Activated CD4-positive, alpha-beta T cell treated with anti-CD3 and anti-CD28 coated beads, Interleukin-2, Interleukin-4, amounts not matched to agents 100 ng/mL and 50 ng/mL, durations not matched to agents 16 hours and 8 hours (primary cell): ENCODE measurements at regions not wholly inside any gene's neighbourhood (a gene's known extent, or its start where the extent isn't known, plus 50 kb on each side); places are given as distances from the start of the nearest gene placed in this dataset.
"Not testable (repeated sequence)": the region's sequence is repeated elsewhere in the genome, so short reads cannot be mapped to it uniquely, and the experiment has no call there.

ENCODE experiments used
- DNase-seq: peaks from one replicate; pipeline ENCODE4 v3.0.0-alpha.2; 2020; ENCODE audit warnings: low spot score

DNA sequence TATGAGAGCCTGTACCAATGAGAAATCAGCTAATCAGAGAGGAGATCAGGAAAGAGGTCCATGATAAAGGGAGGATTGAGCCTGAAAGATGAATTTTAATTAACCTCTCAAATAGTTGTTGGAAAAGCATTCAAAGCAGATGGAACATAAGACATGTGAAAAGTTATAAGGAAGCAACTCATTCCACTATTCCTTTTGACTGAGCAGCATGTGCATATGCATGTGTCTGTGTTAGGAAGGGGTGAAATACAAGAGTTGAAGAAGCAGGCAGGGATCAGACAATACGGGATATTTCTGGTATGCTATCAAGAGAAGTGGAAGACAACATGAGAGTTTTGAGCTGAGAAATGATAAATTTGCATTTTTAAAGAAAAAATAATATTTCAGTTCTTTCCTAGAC, 624.8 kb upstream of the PTCHD4 start:
- no peak for DNase-seq

DNA sequence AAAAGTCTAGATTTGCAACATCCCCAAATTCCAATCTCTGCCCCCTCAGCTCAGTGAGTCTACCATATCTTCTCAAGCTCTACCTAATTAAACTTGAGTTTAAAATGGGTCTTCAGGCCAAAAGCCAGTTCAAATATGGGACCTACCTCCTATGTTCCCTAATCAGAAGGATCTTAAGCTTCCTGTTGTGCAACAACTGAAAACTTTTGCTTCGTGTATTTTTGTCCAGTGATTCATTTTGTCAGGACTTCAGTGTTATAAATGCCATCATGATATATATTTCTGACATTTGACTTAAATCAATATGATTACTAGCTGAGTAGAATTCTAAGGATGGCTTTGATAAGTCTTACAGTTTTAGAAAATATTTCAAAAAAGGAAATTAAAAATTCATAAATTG, 622.6 kb upstream of the PTCHD4 start:
- no peak for DNase-seq

DNA sequence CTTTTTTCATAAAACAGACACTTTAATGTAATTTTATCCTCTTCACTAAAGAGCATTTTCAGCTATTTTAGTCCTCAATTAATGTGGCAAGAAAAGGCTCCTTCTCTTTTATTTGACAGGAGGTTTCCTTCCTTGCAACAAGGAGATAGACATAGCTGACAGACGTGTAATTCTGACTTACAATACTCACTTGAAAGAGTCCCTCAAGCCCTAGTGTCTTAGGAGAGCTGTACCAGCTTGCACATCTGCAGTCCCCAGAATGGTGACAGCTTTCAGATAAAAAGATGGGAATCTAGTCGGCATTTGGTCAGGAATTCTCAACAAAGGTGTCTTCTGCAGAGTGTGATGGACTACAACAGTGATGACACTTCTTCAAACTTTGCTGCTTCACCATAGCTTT, 603.7 kb upstream of the PTCHD4 start:
- DNase-seq = no peak

DNA sequence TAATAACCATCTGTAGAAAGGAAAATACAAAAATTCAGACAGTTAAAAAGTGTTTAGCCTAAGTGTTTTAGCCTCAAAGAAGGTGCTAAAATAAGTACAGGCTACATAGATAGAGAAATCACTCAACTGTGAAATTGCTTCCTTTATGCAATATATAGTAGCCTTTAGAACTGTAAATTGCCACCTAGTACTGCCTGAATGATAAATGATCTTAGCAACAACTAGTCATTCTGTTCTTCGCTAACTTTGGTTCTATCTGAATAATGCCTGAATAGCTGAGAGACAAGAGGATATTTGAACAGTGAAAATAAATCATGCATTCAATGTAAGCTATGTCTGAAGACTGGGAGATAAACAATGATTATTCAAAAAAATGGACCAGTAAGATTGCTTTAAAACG, 603.3 kb upstream of the PTCHD4 start:
- no peak for DNase-seq

DNA sequence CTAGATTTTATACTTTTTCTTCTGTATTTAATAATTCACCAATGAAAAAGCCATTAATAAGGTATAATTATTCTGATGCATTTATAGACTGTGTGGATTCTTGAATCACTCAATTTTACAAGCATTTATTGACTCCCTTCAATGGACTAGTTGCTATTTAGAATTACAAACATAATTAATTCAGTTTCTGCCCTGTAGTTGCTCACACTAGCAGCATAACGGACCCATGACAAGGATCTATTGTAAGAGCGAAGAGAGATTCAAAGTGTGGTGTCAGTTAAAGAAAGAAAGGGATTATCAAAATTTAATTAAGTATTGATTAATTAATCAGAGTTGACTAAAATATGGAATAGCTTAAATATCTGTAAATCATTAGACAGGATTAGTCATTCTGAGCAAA, 602.6 kb upstream of the PTCHD4 start:
- no peak for DNase-seq

DNA sequence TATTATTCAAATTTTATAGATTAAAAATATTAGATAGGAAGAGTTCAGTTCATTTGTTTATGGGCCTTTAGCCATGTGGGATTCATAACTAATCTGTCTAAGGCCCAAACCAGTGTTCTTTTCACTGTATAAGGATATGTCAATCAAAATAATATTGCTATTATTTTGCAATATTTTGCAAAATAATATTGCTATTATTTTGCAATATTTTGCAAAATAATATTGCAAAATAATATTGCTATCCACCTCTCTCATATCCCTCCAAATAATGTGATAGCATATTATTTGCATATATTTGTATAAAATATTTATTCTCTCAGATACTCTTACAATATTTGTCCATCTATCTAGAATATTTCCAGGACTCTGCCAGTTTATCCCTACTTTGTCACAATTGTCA, 595.3 kb upstream of the PTCHD4 start:
- no peak for DNase-seq

DNA sequence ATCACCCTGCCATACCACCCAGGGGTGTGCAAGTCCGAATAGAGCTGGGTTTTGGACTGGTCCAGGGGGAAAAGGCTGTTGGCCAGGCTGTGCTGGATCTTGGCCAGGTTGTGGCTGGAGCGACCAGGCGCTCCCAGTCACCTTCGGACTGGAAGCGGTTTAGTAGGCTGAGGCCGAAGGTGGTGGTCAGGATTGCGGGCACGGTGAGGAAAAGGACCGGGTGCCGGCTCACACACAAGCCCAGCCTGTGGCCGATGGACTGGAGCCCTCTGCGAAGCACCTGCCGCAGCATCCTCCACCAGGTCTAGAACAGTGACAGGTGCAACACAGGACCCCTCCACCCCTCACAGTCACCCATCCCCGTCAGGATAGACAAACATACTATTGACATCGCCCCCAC, 590.6 kb upstream of the PTCHD4 start:
- DNase-seq = no peak

DNA sequence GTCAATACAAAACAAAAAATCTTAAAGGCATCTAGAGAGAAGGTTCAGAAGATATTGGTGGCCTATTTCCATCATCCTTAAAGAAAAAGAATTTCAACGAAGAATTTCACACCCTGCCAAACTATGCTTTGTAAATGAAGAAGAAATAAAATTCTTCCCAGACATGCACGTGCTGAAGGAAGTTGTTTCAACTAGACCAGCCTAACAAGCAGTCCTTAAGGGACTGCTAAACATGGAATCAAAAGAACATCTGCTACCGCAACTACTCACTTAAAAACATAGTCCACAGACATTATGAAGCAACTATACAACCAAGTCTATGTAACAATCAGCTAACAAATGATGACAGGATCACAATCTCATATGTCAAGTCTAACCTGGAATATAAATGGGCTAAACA, 584.9 kb upstream of the PTCHD4 start:
- no peak for DNase-seq

DNA sequence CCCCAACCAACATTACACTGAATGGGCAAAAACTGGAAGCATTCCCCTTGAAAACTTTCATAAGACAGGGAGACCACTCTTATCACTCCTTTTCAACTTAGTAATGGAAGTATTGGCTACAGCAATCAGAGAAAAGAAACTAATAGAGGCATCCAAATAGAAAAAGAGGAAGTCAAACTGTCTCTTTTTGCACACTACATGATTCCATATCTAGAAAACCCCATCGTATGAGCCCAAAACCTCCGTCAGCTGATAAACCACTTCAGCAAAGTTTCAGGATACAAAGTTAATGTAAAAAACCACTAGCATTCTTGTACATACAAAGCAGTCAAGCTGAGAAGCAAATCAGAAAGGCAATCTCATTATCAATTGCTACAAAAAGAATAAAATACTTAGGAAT, 580.4 kb upstream of the PTCHD4 start:
- DNase-seq = no peak

DNA sequence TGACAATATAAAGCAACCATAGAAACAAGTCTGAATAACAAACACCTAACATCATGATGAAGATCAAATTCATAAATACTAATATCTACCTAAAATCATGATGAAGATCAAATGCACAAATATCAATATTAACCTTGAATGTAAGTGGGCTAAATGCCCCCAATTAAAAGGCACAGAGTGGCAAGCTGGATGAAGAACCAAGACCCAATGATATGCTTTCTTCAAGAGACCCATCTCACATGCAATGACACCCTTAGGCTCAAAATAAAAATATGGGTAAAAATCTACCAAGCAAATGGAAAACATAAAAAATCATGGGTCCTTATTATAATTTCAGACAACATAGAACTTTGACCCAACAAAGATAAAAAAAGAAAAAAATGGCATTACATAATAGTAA, 578.5 kb upstream of the PTCHD4 start:
- DNase-seq = no peak

DNA sequence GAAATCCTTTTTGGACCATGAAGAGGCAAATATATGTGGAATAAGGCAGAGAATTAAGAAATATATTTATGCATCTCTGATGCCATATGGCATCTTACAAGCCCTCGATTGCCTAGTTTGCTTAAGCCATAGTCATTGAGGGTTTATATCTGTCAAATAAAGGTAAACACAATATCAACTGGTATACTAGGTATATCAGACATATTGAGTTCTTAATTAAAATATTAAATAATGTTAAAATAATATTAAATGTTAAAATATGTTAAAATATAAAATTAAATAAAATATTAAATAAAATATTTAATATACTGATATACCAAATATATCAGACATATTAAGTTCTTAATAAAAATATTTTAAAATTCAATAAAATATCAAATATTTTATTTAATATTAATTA, 567.4 kb upstream of the PTCHD4 start:
- DNase-seq = no peak

DNA sequence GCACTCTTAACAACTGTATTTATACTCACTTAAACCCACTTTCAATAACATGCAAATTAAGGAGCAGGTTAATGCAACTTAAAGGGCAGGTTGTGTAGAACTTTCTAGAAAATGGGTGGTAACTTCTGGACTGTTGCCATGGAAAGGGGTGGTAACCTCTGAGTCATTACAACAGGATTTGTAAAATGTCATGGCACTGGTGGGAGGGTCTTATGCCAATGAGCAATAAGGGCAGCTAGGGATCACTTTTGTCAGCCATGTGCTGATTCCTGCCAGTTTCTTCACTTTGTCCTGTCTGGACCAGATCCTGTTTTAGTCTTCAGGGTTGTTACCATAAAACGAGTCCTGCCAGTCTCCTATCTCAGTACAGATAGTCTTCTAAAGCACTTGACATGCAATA, 560.5 kb upstream of the PTCHD4 start:
- no peak for DNase-seq

DNA sequence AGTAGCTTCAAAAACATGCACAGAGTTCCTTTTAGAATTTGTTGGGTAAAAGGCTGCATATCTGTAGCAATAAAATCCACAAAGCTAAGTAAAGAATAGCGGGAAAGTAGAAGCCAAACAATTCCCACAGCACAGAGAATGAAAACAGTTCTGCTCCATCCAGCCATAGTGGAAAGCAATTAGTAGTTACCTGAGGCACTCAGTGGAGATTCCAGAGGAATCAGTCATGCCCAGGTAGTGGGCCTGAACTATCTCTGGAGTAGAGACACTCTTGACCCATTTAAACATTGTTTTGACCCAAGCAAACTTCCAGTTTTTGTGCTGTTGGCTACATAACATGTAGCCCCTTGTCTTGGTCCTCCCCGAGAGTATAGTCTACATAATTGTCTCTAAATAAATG, 559.5 kb upstream of the PTCHD4 start:
- DNase-seq = no peak

DNA sequence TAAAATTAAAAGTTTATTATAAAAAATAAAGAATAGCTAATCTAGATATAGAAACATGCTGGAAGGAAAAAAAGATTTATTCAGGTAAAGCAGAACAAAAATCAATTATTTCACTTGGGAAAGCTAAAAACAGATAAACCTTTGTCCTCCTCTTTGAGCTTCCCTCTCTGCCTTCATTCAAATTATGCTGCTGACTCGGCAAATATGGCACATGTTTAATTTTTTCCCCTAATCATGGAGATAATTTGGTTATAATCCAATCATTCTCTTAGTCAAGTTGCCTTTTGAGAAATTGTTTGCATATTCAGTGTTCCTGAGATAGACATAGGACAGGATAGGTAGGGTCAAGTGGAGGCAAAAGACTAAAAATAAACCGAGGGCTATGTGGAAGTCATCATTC, 556.8 kb upstream of the PTCHD4 start:
- no peak for DNase-seq

DNA sequence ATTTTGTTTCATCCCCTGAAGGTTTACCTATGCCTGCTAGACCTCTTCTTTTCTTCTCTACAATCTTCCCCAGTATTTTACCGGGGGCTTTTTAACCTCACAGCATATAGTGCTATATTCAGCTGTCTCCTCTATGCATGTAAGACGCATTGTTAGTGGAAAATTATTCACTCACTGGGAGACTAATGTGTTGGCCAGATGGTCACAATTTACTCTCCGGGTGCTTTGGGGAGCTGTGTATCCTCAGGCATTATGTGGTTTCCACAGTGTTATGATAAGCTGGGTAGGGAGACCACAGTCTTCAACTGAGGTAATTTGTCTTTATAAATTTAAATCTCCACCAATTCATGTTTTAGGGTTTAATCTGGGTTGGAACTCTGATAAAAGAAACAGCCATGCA, 553.8 kb upstream of the PTCHD4 start:
- no peak for DNase-seq

DNA sequence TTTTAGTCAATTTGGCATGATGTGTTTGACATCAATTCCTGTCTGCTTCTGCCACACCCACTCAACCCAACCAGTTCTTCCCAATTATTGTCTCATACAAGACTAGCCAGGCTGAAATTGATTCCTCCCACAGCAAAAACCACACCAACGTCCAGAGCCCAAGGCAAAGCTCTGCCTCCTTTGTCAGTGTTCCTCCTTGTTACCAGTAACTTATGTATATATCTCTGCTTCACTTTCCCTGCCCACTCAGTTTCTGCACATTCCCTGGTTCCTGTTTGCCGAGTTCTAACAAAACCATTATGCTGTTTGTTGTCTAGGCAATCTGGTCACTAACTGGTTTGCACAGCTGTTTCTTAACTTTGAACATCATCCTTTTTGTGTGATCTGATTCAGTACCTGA, 547.9 kb upstream of the PTCHD4 start:
- no peak for DNase-seq

DNA sequence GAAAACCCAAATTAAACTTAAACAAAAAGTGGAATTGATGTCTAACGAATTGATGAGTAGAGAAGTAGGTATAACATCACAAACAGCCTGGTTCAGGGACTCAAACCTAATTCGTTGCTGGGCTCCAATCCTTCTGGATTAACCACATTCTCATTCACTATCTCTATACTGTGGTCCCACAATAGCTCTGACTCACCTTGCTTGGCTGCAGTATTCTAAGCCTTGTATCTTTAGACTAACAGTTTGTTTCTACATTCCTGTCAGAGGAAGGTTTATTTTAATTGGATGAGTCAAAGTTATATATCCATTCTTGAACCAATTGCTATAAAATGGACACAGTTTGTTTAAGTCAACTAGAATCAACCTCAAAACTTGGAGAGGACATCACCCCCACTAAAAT, 530.5 kb upstream of the PTCHD4 start:
- no peak for DNase-seq

DNA sequence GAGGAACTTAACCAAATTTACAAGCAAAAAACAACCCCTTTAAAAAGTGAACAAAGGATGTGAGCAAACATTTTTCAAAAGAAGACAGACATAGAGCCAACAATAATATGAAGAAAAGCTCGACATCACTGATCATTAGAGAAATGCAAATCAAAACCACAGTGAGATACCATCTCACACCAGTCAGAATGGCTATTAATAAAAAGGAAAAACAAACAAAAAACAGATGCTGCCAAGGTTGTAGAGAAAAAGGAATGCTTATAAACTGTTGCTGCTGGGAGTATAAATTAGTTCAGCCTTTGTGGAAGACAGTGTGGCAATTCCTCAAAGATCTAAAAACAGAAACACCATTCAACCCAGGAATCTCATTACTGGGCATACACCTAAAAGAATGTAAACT, 527.8 kb upstream of the PTCHD4 start:
- not testable (repeated sequence) for DNase-seq

DNA sequence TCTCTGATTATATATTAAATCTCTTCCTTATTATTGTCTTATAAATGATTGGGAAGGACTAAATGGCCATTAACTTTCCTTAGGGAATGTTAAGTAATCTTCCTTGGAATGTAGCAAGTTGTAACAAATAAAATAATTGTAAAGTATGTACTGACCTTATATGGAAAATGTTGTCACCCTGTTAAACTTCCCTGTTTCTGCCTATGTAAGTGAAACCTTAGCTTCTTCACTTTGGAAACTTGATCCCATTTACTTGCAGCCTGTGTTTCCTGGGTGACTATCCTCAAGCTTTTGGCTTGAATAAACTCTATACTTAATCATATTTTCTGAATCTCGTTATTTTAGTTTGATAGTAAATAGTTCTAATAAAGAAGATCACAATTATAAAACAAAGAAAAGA, 519.5 kb upstream of the PTCHD4 start:
- DNase-seq = no peak

DNA sequence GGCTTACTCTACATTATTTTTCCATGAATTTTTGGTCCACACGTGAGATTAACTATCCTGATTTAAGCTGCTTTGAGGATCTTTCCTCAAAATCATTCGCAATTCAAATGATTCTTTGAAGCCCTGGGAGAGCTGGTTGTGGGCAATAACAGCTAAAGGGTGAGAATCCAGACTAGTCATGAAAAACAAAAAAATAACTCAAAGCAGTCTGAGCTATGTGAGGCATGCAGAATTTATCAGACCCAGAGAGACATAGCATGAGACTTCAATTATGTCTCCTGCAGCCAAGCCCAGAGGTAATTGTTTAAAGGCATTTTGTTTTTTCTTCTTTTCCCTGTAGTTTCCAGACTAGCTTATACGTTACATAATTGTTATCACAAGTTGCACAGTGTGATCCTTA, 517.3 kb upstream of the PTCHD4 start:
- no peak for DNase-seq

DNA sequence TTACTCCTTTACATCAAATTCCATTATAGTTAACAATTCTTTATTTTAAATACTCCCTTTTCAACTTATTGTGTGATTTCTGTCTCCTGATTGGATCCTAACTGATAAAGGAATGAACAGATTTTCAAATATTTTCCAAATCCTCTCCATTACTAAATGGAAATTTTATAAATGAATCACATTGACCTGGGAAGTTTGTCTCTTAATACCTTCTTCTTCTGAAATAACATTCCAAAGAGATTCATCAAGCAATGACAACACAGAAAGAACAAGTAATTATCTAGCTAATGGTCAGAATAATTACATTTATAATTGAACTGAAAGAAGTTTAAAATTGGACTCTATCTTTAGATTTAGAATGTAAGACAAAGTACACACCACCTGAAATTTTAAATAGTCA, 515.4 kb upstream of the PTCHD4 start:
- no peak for DNase-seq

DNA sequence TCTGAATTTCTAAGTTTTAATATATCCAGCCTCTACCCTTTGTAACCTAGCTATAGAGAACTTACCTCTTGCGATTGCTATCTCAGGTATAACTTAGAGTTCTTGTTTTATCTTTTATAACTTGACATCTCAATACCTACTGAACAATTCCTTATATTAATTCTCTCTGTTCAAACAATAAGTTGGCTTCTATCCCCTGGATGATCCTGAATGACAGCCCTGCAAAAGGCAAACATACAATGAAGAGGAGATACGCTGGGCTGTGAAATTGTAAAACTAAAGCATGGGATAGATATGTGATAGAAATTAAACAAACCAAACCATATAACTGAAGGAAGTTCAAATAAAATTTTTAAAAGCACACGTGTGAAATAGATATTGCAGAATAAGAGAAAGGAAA, 513.6 kb upstream of the PTCHD4 start:
- DNase-seq = no peak

DNA sequence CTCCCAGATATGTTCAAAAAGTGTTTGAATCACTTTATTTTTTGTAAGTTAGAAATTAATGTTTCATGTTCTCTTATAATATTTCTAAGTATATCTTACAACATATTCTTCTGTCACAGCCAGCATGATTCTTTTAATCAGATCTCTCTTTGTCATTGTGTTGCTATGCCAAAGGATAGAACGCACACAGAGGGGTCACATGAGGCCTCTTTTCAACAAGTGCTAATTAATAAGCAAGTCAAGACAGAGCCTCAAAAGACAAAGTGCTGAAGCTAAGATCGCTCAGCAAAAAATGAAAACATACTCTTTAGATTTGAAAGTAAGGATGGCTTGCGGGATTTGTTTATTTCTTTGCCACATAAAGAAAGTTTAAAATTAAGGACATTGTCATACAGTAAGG, 508.8 kb upstream of the PTCHD4 start:
- DNase-seq = no peak

DNA sequence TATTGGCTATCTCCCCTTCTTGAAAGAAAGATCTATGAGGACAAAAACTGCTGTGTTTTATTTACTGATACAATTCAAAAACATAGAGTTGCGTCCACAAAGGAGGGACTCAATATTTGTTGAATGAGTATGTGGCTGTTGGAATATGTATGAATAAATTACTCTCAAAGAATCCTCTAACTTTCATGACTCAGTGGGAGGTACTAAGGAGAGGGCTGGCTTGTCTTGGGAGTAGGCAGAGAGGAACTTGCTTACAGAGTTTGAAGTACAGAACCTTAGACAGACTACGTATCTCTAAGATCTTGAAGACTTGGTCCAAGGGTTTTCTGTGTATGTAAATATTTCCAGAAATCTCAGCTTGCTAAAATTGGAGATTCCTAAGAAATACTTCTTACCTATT, 504.0 kb upstream of the PTCHD4 start:
- no peak for DNase-seq

DNA sequence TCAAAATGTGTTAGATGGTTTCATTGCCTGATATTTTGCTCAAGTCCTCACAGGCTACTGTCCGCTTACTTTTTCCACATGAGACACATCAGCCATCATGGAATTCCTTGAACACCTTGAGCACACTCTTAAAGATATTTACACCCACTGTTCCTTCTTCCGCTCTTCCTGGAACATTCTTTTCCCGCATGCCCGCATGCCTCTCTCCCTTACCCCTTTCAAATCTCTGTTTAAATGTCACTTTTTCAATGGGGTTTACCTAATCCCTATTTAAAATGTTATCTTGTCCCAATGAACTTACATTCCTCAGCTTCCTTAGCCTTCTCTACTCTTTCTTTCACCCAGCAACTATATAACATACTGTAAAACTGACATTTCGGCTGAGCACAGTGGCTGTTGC, 503.3 kb upstream of the PTCHD4 start:
- no peak for DNase-seq
